Endothelial cell of umbilical vein (primary cell): ENCODE measurements at regions not wholly inside any gene's neighbourhood (a gene's known extent, or its start where the extent isn't known, plus 50 kb on each side); places are given as distances from the start of the nearest gene placed in this dataset.
"Not testable (repeated sequence)": the region's sequence is repeated elsewhere in the genome, so short reads cannot be mapped to it uniquely, and the experiment has no call there.

Source experiments
- BruUV-seq: library from RNA; stranded (reverse); fragments of 400-500 nt; replicated peaks from 2 replicates; lab custom pipeline; 2021; lab: Mats Ljungman, UMichigan
- CTCF ChIA-PET: fragments of 300-600, 350-600 bp; sonication (Branson Sonifier 250); formaldehyde crosslinking; loops from one replicate; lab custom pipeline; 2021; ENCODE audit warnings: antibody characterized with exemption, inconsistent platforms; lab: Charles Lee
- POLR2A ChIA-PET: fragments of 300-600, 350-600 bp; sonication (Branson Sonifier 250); formaldehyde crosslinking; loops from one replicate; lab custom pipeline; 2021; ENCODE audit warnings: antibody characterized with exemption, inconsistent platforms; lab: Charles Lee
- DNase-seq: peaks from one replicate; pipeline ENCODE4 v3.0.0-alpha.2; 2011; ENCODE audit warnings: low read depth, low spot score
- FAIRE-seq: peaks from 2 replicates; lab custom pipeline; 2011; peaks lifted over from hg19 to GRCh38; lab: Jason Lieb, UNC
- H2AFZ ChIP-seq: 2 replicates; pipeline ENCODE4 v1.6.0; 2012; ENCODE audit warnings: low read depth, low read length, control low read depth, inconsistent platforms
- H3K27ac ChIP-seq: 2 replicates; pipeline ENCODE4 v1.5.1; 2011; ENCODE audit warnings: low read depth, mild to moderate bottlenecking, control low read depth, low read length, moderate library complexity; ENCODE audit not compliant: insufficient read depth
- H3K27me3 ChIP-seq, 2 experiments: 2 replicates each; pipeline versions ENCODE4 v1.6.0 to v1.6.1; 2011; ENCODE audit warnings: low read length in 2 of 2, mixed read lengths in 1 of 2; ENCODE audit not compliant: control insufficient read depth in 2 of 2, insufficient read depth in 2 of 2
- H3K36me3 ChIP-seq, 2 experiments: 2 replicates in 1 of 2; 3 replicates in 1 of 2; pipeline ENCODE4 v1.5.1; 2011; ENCODE audit warnings: low read length in 2 of 2, mild to moderate bottlenecking in 1 of 2, moderate library complexity in 1 of 2; ENCODE audit not compliant: control insufficient read depth in 2 of 2, insufficient read depth in 2 of 2; ENCODE audit errors: extremely low read depth in 1 of 2
- H3K4me1 ChIP-seq: 3 replicates; pipeline ENCODE4 v1.5.1; 2011; ENCODE audit warnings: mild to moderate bottlenecking, low read length; ENCODE audit not compliant: control insufficient read depth, insufficient read depth; ENCODE audit errors: extremely low read depth
- H3K4me2 ChIP-seq: 2 replicates; pipeline ENCODE4 v1.6.1; 2011; ENCODE audit warnings: low read length, control low read depth, mixed read lengths; ENCODE audit not compliant: insufficient read depth
- H3K4me3 ChIP-seq, 3 experiments: fragments of 200-600 bp in 1 of 3; sonication (generic), shearing (Covaris generic) in 1 of 3; replicated peaks in 1 of 3; 2 replicates each; pipeline ENCODE4 v1.5.1; 2011 to 2016; ENCODE audit warnings: control low read depth in 3 of 3, low read length in 3 of 3, mild to moderate bottlenecking in 2 of 3, inconsistent platforms in 1 of 3, low read depth in 1 of 3, moderate library complexity in 1 of 3; ENCODE audit not compliant: insufficient read depth in 1 of 3
- H3K79me2 ChIP-seq: 2 replicates; pipeline ENCODE4 v1.6.0; 2012; ENCODE audit warnings: low read length, inconsistent platforms; ENCODE audit not compliant: control insufficient read depth, insufficient read depth
- H3K9ac ChIP-seq: replicated peaks from 2 replicates; pipeline ENCODE3; 2011; ENCODE audit warnings: low read length, control low read depth; ENCODE audit not compliant: insufficient read depth; ENCODE audit errors: extremely low read depth
- H3K9me1 ChIP-seq: replicated peaks from 3 replicates; pipeline ENCODE4 v1.6.0; 2011; ENCODE audit warnings: mild to moderate bottlenecking, low read length; ENCODE audit not compliant: control insufficient read depth, insufficient read depth; ENCODE audit errors: extremely low read depth
- H3K9me3 ChIP-seq: replicated peaks from 2 replicates; pipeline ENCODE4 v1.5.1; 2012; ENCODE audit warnings: low read length, inconsistent platforms; ENCODE audit not compliant: control insufficient read depth, insufficient read depth
- H4K20me1 ChIP-seq: replicated peaks from 2 replicates; pipeline ENCODE3; 2011; ENCODE audit warnings: mild to moderate bottlenecking, low read length; ENCODE audit not compliant: control insufficient read depth, insufficient read depth; ENCODE audit errors: extremely low read depth
- dilution Hi-C: fragments of 300-500 bp; cut with MboI; formaldehyde crosslinking; loops from one replicate; pipeline ENCODE4 v1.15.0; 2019; ENCODE audit warnings: low sequenced_read_pairs; ENCODE audit not compliant: extremely low pct_ligation_motif_present
- intact Hi-C: fragments of 100-400 bp; cut with micrococcal nuclease; formaldehyde crosslinking; loops from one replicate; pipeline ENCODE4 v1.10.0; 2022

DNA sequence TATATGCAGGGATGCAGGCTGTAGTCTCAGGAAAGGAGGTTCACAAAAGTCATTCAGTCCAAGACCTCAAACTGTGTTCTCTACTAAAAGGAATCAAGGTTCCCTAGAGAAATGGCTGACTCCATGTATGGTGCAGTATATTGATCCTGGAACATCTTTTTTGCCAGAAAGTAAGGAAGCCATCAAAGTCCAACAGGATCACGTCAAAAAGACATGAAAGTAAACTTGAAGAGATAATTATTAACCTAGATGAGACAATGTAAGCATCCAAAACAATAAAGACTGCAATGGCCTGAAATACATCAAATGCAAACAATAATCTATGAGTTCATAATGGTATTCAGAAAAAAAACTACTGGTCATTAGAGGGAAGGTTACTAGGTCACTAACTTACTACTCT lies 115.6 kb upstream of the FABP2 start:
- H4K20me1 ChIP-seq, H3K9ac ChIP-seq, intact Hi-C loops, CTCF ChIA-PET, H3K36me3 ChIP-seq, H3K4me3 ChIP-seq, H3K9me3 ChIP-seq, H3K4me2 ChIP-seq, H3K27ac ChIP-seq, H3K27me3 ChIP-seq, BruUV-seq, H2AFZ ChIP-seq, FAIRE-seq, H3K9me1 ChIP-seq, dilution Hi-C loops, H3K4me1 ChIP-seq, DNase-seq, POLR2A ChIA-PET, H3K79me2 ChIP-seq: not testable (repeated sequence)

DNA sequence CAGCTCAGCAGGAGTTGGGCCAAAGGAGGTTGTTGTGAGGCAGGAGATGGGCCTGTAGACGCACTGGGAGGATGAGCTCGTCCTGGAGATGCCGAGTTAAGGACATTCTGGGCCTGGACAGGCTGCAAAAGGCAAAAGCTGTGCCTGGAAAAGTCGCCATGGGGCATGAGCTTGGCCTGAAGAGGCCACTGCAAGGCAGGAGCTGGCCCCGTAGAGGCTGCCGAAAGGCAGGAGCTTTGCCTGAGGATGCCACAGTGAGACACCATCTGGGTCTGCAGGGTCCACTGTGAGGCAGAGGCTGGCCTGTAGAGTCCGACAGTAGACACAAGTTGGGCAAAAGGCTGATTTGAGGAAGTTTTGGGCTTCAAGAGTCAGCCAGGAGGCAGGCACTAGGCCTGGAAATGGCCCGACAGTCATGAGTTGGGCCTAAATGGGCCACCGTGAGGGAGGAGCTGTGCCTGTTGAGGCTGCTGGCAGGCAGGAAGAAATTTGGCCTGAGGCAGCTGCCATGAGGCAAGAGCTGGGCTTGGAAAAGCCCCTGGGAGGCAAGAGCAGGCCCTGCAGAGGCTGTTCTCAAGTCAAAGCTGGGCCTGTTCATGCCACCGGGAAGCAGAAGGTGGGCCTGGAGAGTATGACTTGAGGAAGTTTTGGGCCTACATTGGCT lies 86.8 kb upstream of the FABP2 start:
- dilution Hi-C loops, POLR2A ChIA-PET, H3K9ac ChIP-seq, H4K20me1 ChIP-seq, H2AFZ ChIP-seq, H3K36me3 ChIP-seq, DNase-seq, BruUV-seq, H3K27ac ChIP-seq, CTCF ChIA-PET, intact Hi-C loops, H3K4me2 ChIP-seq, H3K9me3 ChIP-seq, H3K79me2 ChIP-seq, H3K9me1 ChIP-seq, H3K4me3 ChIP-seq, H3K27me3 ChIP-seq, FAIRE-seq, H3K4me1 ChIP-seq: not testable (repeated sequence)

DNA sequence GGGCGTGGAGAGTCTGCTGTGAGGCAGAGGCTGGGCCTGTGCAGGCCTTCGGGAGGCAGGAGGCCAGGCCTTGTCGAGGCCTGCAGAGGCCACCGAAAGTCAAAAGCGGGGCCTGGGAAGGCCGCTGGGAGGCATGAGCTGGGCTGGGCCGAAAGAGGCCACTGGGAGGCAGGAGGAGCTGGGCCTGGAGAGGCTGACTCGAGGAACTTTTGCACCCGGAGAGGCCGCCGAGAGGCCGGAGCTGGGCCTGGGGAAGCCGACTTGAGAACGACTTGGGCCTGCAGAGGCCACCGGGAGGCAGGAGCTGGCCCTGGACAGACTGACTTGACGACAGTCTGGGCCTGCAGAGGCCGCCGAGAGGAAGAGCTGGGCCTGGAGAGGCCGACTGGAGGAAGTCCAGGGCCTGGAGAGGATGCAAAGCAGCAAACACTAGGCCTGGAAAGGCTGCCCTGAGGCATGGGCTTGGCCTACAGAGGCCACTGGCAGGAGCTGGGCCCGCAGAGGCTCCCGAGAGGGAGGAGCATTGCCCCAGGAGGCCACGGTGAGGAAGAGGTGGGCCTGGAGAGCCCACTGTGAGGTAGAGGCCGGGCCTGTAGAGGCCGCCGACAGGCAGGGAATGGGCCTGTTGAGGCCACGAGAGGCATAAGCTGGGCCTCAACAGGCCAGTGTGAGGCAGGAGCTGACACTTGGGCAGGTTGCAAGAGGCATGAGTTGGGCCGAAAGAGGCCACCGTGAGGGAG lies 85.0 kb upstream of the FABP2 start:
- H3K4me2 ChIP-seq, H3K9me1 ChIP-seq, POLR2A ChIA-PET, FAIRE-seq, H3K27me3 ChIP-seq, DNase-seq, H3K4me3 ChIP-seq, BruUV-seq, intact Hi-C loops, dilution Hi-C loops, H3K9me3 ChIP-seq, H3K4me1 ChIP-seq, H4K20me1 ChIP-seq, CTCF ChIA-PET, H3K27ac ChIP-seq, H3K79me2 ChIP-seq, H2AFZ ChIP-seq, H3K9ac ChIP-seq, H3K36me3 ChIP-seq: not testable (repeated sequence)

DNA sequence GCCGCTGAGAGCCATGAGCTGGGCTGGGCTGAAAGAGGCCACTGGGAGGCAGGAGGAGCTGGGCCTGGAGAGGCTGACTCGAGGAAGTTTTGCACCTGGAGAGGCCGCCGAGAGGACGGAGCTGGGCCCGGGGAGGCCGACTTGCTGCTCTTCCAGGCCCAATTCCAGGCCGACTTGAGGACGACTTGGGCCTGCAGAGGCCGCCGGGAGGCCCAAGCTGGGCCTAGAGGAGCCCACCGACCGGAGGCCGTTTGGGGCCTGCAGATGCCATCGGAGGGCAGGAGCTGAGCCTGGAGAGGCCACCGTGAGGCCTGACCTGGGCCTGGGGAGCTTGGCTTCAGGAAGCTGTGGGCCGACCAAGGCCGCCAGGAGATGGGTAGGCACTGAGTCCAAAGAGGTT lies 84.1 kb upstream of the FABP2 start:
- H4K20me1 ChIP-seq, DNase-seq, H3K4me3 ChIP-seq, H3K4me1 ChIP-seq, H3K9ac ChIP-seq, BruUV-seq, CTCF ChIA-PET, H2AFZ ChIP-seq, H3K27me3 ChIP-seq, FAIRE-seq, H3K36me3 ChIP-seq, H3K4me2 ChIP-seq, dilution Hi-C loops, intact Hi-C loops, H3K27ac ChIP-seq, H3K9me1 ChIP-seq, POLR2A ChIA-PET, H3K9me3 ChIP-seq, H3K79me2 ChIP-seq: not testable (repeated sequence)
